ENCODE measurements at regions not wholly inside any gene's neighbourhood (a gene's known extent, or its start where the extent isn't known, plus 50 kb on each side); places are given as distances from the start of the nearest gene placed in this dataset.

DNA sequence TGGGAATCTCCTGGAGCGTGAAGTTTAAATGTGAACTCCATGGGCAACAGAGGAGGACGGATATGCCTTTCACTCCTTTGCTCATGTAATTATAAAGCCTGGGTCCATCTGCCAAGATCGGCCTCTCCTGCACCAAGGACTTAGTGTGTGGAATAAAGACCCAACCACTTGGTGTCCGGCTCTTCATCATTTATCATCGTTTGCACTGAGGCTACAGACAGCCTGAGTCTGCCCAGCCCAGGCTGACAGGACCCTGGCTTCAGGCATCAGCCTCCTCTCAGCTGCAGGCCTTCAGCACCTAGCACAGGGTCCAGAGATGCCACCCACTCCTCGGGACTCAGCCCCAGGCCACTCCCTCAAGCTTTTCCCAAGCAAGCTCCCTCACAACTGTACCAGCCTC, 206.8 kb upstream of the IPO5 start:
- TF ChIP-seq, protein P1, sequence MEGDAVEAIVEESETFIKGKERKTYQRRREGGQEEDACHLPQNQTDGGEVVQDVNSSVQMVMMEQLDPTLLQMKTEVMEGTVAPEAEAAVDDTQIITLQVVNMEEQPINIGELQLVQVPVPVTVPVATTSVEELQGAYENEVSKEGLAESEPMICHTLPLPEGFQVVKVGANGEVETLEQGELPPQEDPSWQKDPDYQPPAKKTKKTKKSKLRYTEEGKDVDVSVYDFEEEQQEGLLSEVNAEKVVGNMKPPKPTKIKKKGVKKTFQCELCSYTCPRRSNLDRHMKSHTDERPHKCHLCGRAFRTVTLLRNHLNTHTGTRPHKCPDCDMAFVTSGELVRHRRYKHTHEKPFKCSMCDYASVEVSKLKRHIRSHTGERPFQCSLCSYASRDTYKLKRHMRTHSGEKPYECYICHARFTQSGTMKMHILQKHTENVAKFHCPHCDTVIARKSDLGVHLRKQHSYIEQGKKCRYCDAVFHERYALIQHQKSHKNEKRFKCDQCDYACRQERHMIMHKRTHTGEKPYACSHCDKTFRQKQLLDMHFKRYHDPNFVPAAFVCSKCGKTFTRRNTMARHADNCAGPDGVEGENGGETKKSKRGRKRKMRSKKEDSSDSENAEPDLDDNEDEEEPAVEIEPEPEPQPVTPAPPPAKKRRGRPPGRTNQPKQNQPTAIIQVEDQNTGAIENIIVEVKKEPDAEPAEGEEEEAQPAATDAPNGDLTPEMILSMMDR (conservative IDR thresholded peaks at IDR 0.05; ENCODE audit: low read depth, low read length): no peak
- no peak for DNase-seq (ENCODE audit: low read depth)
- no peak overlapping the region for H3K4me3 ChIP-seq (ENCODE audit: low read depth, low read length)

GRCh38 chr13:97749174-97749573, 204.3 kb upstream of the IPO5 start:
- no peak overlapping the region for H3K4me3 ChIP-seq (ENCODE audit: low read depth, low read length)
- TF ChIP-seq, protein P1 (conservative IDR thresholded peaks at IDR 0.05; ENCODE audit: low read depth, low read length): peak; percentile 48
- DNase-seq (ENCODE audit: low read depth): peak; percentile 69

GRCh38 chr13:97751477-97751876, 202.0 kb upstream of the IPO5 start:
- no peak for DNase-seq (ENCODE audit: low read depth)
- TF ChIP-seq, protein P1 (conservative IDR thresholded peaks at IDR 0.05; ENCODE audit: low read depth, low read length): no peak
- no peak overlapping the region for H3K4me3 ChIP-seq (ENCODE audit: low read depth, low read length)

GRCh38 chr13:97752961-97753668, 200.4 kb upstream of the IPO5 start:
- no peak for DNase-seq (ENCODE audit: low read depth)
- H3K4me3 ChIP-seq (ENCODE audit: low read depth, low read length): no peak overlapping the region
- TF ChIP-seq, protein P1 (conservative IDR thresholded peaks at IDR 0.05; ENCODE audit: low read depth, low read length): no peak

- TF ChIP-seq, protein P1 (conservative IDR thresholded peaks at IDR 0.05; ENCODE audit: low read depth, low read length): peak; percentile 23
- no peak for DNase-seq (ENCODE audit: low read depth)
Observed at GRCh38 chr13:97753942-97754670, 199.4 kb upstream of the IPO5 start.

GRCh38 chr13:97757807-97758206, 195.7 kb upstream of the IPO5 start:
- TF ChIP-seq, protein P1 (conservative IDR thresholded peaks at IDR 0.05; ENCODE audit: low read depth, low read length): no peak
- no peak overlapping the region for H3K4me3 ChIP-seq (ENCODE audit: low read depth, low read length)
- peak; percentile 83 for DNase-seq (ENCODE audit: low read depth)

More at GRCh38 chr13:97753942-97754670, 199.4 kb upstream of the IPO5 start:
- H3K4me3 ChIP-seq (ENCODE audit: low read depth, low read length): no peak overlapping the region

All from choroid plexus epithelial cell (primary cell).